Astrocyte of the spinal cord (primary cell): ENCODE measurements at regions not wholly inside any gene's neighbourhood (a gene's known extent, or its start where the extent isn't known, plus 50 kb on each side); places are given as distances from the start of the nearest gene placed in this dataset.

Source experiments
- DNase-seq: peaks from one replicate; pipeline ENCODE4 v3.0.0; 2011; ENCODE audit warnings: low read depth, low spot score
- H3K4me3 ChIP-seq: 2 replicates; pipeline ENCODE4 v1.5.1; 2011; ENCODE audit warnings: low read depth, mild to moderate bottlenecking, low read length, moderate library complexity
- CTCF ChIP-seq: IDR thresholded peaks from 2 replicates; pipeline ENCODE4 v1.5.1; 2012; ENCODE audit warnings: low read depth, mild to moderate bottlenecking, low read length, inconsistent platforms
- in situ Hi-C: cut with HindIII; loops from 2 replicates; pipeline ENCODE4 v1.10.0; 2017; ENCODE audit warnings: low sequenced_read_pairs

- TF ChIP-seq CTCF, result no peak
- no peak overlapping the region for H3K4me3 ChIP-seq
- no peak for DNase-seq
- in situ Hi-C loops, result no loop called here
Measured at GRCh38 chr9:24939109-24939850, 393.6 kb upstream of the IZUMO3 start.

GRCh38 chr9:24936117-24936516, 390.4 kb upstream of the IZUMO3 start:
- in situ Hi-C loops, result no loop called here
- no peak for DNase-seq
- no peak for TF ChIP-seq CTCF
- no peak overlapping the region for H3K4me3 ChIP-seq

GRCh38 chr9:24932785-24933184, 387.1 kb upstream of the IZUMO3 start:
- TF ChIP-seq CTCF, result no peak
- in situ Hi-C loops, result no loop called here
- no peak overlapping the region for H3K4me3 ChIP-seq
- DNase-seq, result no peak

GRCh38 chr9:24931894-24932293, 386.2 kb upstream of the IZUMO3 start:
- in situ Hi-C loops, result no loop called here
- DNase-seq, result no peak
- no peak for TF ChIP-seq CTCF
- no peak overlapping the region for H3K4me3 ChIP-seq

GRCh38 chr9:24912767-24913166, 367.1 kb upstream of the IZUMO3 start:
- H3K4me3 ChIP-seq, result no peak overlapping the region
- no peak for TF ChIP-seq CTCF
- DNase-seq, result peak; percentile 1
- in situ Hi-C loops, result no loop called here

GRCh38 chr9:24901319-24901718, 355.6 kb upstream of the IZUMO3 start:
- DNase-seq, result no peak
- in situ Hi-C loops, result no loop called here
- no peak overlapping the region for H3K4me3 ChIP-seq
- TF ChIP-seq CTCF, result no peak
